ENCODE measurements at regions not wholly inside any gene's neighbourhood (a gene's known extent, or its start where the extent isn't known, plus 50 kb on each side); places are given as distances from the start of the nearest gene placed in this dataset.
"Not testable (repeated sequence)": the region's sequence is repeated elsewhere in the genome, so short reads cannot be mapped to it uniquely, and the experiment has no call there.

GRCh38 chr7:20918156-20918555 is 131.5 kb upstream of the SP8 start:
- Histone ChIP-seq H3K27me3 (ENCODE audit: control insufficient read depth in 2 of 2, insufficient read depth in 2 of 2, low read length in 2 of 2) (no peaks in the 10 kb centered on the region), H2AFZ (ENCODE audit: insufficient read depth, low read depth, low read length, poor library complexity, severe bottlenecking) (no peak overlapping the region), H3K79me2 (ENCODE audit: insufficient read depth, low read length) (no peaks in the 10 kb centered on the region), H3K4me2 (replicated peaks; ENCODE audit: extremely low read depth, low read length, poor library complexity, severe bottlenecking) (no peak overlapping the region), H3K4me1 (ENCODE audit: control insufficient read depth in 1 of 2, insufficient read depth in 2 of 2, low read length in 2 of 2) (no peaks in the 10 kb centered on the region), H3K9ac (ENCODE audit: insufficient read depth, low read length, poor library complexity, severe bottlenecking) (no peak overlapping the region), H3K4me3 (replicated peaks in 1 of 3; ENCODE audit: low read depth in 2 of 3, low read length in 3 of 3) (no peak overlapping the region), H4K20me1 (ENCODE audit: insufficient read depth, low read length) (no peaks in the 10 kb centered on the region), H3K9me3 (replicated peaks in 1 of 2; ENCODE audit: control insufficient read depth in 1 of 2, insufficient read depth in 1 of 2, low read length in 2 of 2) (no peaks in the 10 kb centered on the region), H3K27ac (ENCODE audit: low read depth in 1 of 2, low read length in 2 of 2) (no peak overlapping the region), H3K36me3 (replicated peaks in 1 of 2; ENCODE audit: control insufficient read depth in 1 of 2, insufficient read depth in 2 of 2, low read length in 2 of 2) (no peaks in the 10 kb centered on the region)
- intact Hi-C loops (cut with micrococcal nuclease) = no loop called here
- Mint-ChIP-seq H3K27me3 (ENCODE audit: low read depth in 3 of 3) (no peaks in the 10 kb centered on the region), H3K36me3 (no peaks in the 10 kb centered on the region), H3K4me1 (no peaks in the 10 kb centered on the region), H3K9me3 (peaks cover 0 to 5% (median 3%) of the 10 kb centered on the region in 7 donors), H3K4me3 (no peak overlapping the region), H3K27ac (no peak overlapping the region)
- TF ChIP-seq CTCF (IDR thresholded peaks at IDR 0.05) = no peak
- DNase-seq = no peak
- 100% methylated on average over 1 of the region's 4 CpGs for WGBS (ENCODE audit: insufficient coverage)

GRCh38 chr7:20927178-20927577 is 140.5 kb upstream of the SP8 start:
- H3K27ac ChIP-seq (ENCODE audit: low read depth in 1 of 2, low read length in 2 of 2); H3K4me1 Mint-ChIP-seq; H3K9me3 ChIP-seq (replicated peaks in 1 of 2; ENCODE audit: control insufficient read depth in 1 of 2, insufficient read depth in 1 of 2, low read length in 2 of 2); H3K79me2 ChIP-seq (ENCODE audit: insufficient read depth, low read length); H3K4me3 ChIP-seq (replicated peaks in 1 of 3; ENCODE audit: low read depth in 2 of 3, low read length in 3 of 3); H3K36me3 ChIP-seq (replicated peaks in 1 of 2; ENCODE audit: control insufficient read depth in 1 of 2, insufficient read depth in 2 of 2, low read length in 2 of 2); H3K27me3 Mint-ChIP-seq (ENCODE audit: low read depth in 3 of 3); H3K4me1 ChIP-seq (ENCODE audit: control insufficient read depth in 1 of 2, insufficient read depth in 2 of 2, low read length in 2 of 2); H3K9ac ChIP-seq (ENCODE audit: insufficient read depth, low read length, poor library complexity, severe bottlenecking); H3K4me3 Mint-ChIP-seq; H3K4me2 ChIP-seq (replicated peaks; ENCODE audit: extremely low read depth, low read length, poor library complexity, severe bottlenecking); intact Hi-C loops (cut with micrococcal nuclease); H3K27me3 ChIP-seq (ENCODE audit: control insufficient read depth in 2 of 2, insufficient read depth in 2 of 2, low read length in 2 of 2); H3K27ac Mint-ChIP-seq; H2AFZ ChIP-seq (ENCODE audit: insufficient read depth, low read depth, low read length, poor library complexity, severe bottlenecking); H4K20me1 ChIP-seq (ENCODE audit: insufficient read depth, low read length); DNase-seq; H3K36me3 Mint-ChIP-seq: not testable (repeated sequence)
- H3K9me3 Mint-ChIP-seq = peaks cover 0 to 15% (median 9%) of the 10 kb centered on the region in 7 donors

All from CD14-positive monocyte (primary cell).